ENCODE measurements at regions not wholly inside any gene's neighbourhood (a gene's known extent, or its start where the extent isn't known, plus 50 kb on each side); places are given as distances from the start of the nearest gene placed in this dataset.

GRCh38 chr9:103242486-103242885 is 247.4 kb downstream of the CYLC2 start:
- no peaks in the 10 kb centered on the region for H3K36me3 ChIP-seq (ENCODE audit: control insufficient read depth, insufficient read depth, low read length)
- no peak for DNase-seq (ENCODE audit: low read depth)
- no peaks in the 10 kb centered on the region for H3K27me3 ChIP-seq (ENCODE audit: control insufficient read depth, insufficient read depth, low read length)
- H3K4me3 ChIP-seq (ENCODE audit: low read depth, low read length): no peak overlapping the region
- TF ChIP-seq CTCF (IDR thresholded peaks at IDR 0.05; ENCODE audit: insufficient read depth, low read length, poor library complexity, severe bottlenecking): no peak

- Histone ChIP-seq H3K27me3 (ENCODE audit: control insufficient read depth, insufficient read depth, low read length) (no peaks in the 10 kb centered on the region), H3K4me3 (ENCODE audit: low read depth, low read length) (no peak overlapping the region), H3K36me3 (ENCODE audit: control insufficient read depth, insufficient read depth, low read length) (no peaks in the 10 kb centered on the region)
- no peak for DNase-seq (ENCODE audit: low read depth)
- no peak for TF ChIP-seq CTCF (IDR thresholded peaks at IDR 0.05; ENCODE audit: insufficient read depth, low read length, poor library complexity, severe bottlenecking)
Observed at GRCh38 chr9:103243553-103243952, 248.4 kb downstream of the CYLC2 start.

- Histone ChIP-seq H3K4me3 (ENCODE audit: low read depth, low read length) (no peak overlapping the region), H3K27me3 (ENCODE audit: control insufficient read depth, insufficient read depth, low read length) (no peaks in the 10 kb centered on the region), H3K36me3 (ENCODE audit: control insufficient read depth, insufficient read depth, low read length) (no peaks in the 10 kb centered on the region)
- TF ChIP-seq CTCF (IDR thresholded peaks at IDR 0.05; ENCODE audit: insufficient read depth, low read length, poor library complexity, severe bottlenecking): no peak
- no peak for DNase-seq (ENCODE audit: low read depth)
Observed at GRCh38 chr9:103245369-103245768, 250.2 kb downstream of the CYLC2 start.

GRCh38 chr9:103261951-103262350 is 266.8 kb downstream of the CYLC2 start:
- H3K4me3 ChIP-seq (ENCODE audit: low read depth, low read length): no peak overlapping the region
- DNase-seq (ENCODE audit: low read depth): no peak
- H3K27me3 ChIP-seq (ENCODE audit: control insufficient read depth, insufficient read depth, low read length): no peaks in the 10 kb centered on the region
- TF ChIP-seq CTCF (IDR thresholded peaks at IDR 0.05; ENCODE audit: insufficient read depth, low read length, poor library complexity, severe bottlenecking): no peak
- no peaks in the 10 kb centered on the region for H3K36me3 ChIP-seq (ENCODE audit: control insufficient read depth, insufficient read depth, low read length)

GRCh38 chr9:103266064-103266463 is 270.9 kb downstream of the CYLC2 start:
- Histone ChIP-seq H3K4me3 (ENCODE audit: low read depth, low read length) (no peak overlapping the region), H3K27me3 (ENCODE audit: control insufficient read depth, insufficient read depth, low read length) (no peaks in the 10 kb centered on the region), H3K36me3 (ENCODE audit: control insufficient read depth, insufficient read depth, low read length) (no peaks in the 10 kb centered on the region)
- no peak for DNase-seq (ENCODE audit: low read depth)
- no peak for TF ChIP-seq CTCF (IDR thresholded peaks at IDR 0.05; ENCODE audit: insufficient read depth, low read length, poor library complexity, severe bottlenecking)

GRCh38 chr9:103277240-103277639 is 282.1 kb downstream of the CYLC2 start:
- TF ChIP-seq CTCF (IDR thresholded peaks at IDR 0.05; ENCODE audit: insufficient read depth, low read length, poor library complexity, severe bottlenecking): no peak
- no peaks in the 10 kb centered on the region for H3K27me3 ChIP-seq (ENCODE audit: control insufficient read depth, insufficient read depth, low read length)
- H3K36me3 ChIP-seq (ENCODE audit: control insufficient read depth, insufficient read depth, low read length): no peaks in the 10 kb centered on the region
- DNase-seq (ENCODE audit: low read depth): no peak
- no peak overlapping the region for H3K4me3 ChIP-seq (ENCODE audit: low read depth, low read length)

Data from kidney epithelial cell (primary cell).